Adrenal gland (tissue), 5 donors: ENCODE measurements at regions not wholly inside any gene's neighbourhood (a gene's known extent, or its start where the extent isn't known, plus 50 kb on each side); places are given as distances from the start of the nearest gene placed in this dataset.

Experiments used
- CTCF ChIP-seq, 6 experiments: fragments of 450-650 bp in 4 of 6; fragments of 200-600 bp in 2 of 6; sonication (generic) in 1 of 6; IDR thresholded peaks; 1 replicate in 5 of 6; 2 replicates in 1 of 6; pipeline versions ENCODE4 v1.5.1 to v1.8.0; 2016 to 2021; ENCODE audit warnings: antibody characterized with exemption in 6 of 6, mild to moderate bottlenecking in 2 of 6, moderate library complexity in 1 of 6
- POLR2A ChIP-seq, 2 donors: fragments of 450-650 bp; IDR thresholded peaks; one replicate each; pipeline ENCODE4 v1.6.1; 2017; ENCODE audit warnings: antibody characterized with exemption in 2 of 2, mild to moderate bottlenecking in 2 of 2, moderate library complexity in 1 of 2
- donor health status: DM: no; HTN: no; CAD: no.

GRCh38 chr19:31819837-31820236 lies 470.6 kb upstream of the TSHZ3 start:
- no peak for TF ChIP-seq POLR2A (IDR thresholded peaks at IDR 0.05)
- TF ChIP-seq CTCF (IDR thresholded peaks at IDR 0.05): no peak
